PC-9 (cell line): ENCODE measurements at regions not wholly inside any gene's neighbourhood (a gene's known extent, or its start where the extent isn't known, plus 50 kb on each side); places are given as distances from the start of the nearest gene placed in this dataset.

Experiments
- CTCF ChIP-seq: fragments of 200-600 bp; sonication (generic); conservative IDR thresholded peaks from 2 replicates; pipeline ENCODE4 v1.6.1; 2017; ENCODE audit warnings: mixed run types, antibody characterized with exemption, mild to moderate bottlenecking, moderate library complexity
- EZH2 ChIP-seq: fragments of 200-600 bp; sonication (generic); IDR thresholded peaks from 2 replicates; pipeline ENCODE4 v1.8.0; 2017; ENCODE audit warnings: antibody characterized with exemption, low read depth

GRCh38 chr6:82458705-82459104, 95.1 kb downstream of the TPBG start:
- no peak for TF ChIP-seq EZH2
- TF ChIP-seq CTCF, result no peak
